ENCODE measurements at regions not wholly inside any gene's neighbourhood (a gene's known extent, or its start where the extent isn't known, plus 50 kb on each side); places are given as distances from the start of the nearest gene placed in this dataset.

GRCh38 chr22:47759909-47760308 is 997.5 kb downstream of the TBC1D22A start:
- TF ChIP-seq, protein P1, sequence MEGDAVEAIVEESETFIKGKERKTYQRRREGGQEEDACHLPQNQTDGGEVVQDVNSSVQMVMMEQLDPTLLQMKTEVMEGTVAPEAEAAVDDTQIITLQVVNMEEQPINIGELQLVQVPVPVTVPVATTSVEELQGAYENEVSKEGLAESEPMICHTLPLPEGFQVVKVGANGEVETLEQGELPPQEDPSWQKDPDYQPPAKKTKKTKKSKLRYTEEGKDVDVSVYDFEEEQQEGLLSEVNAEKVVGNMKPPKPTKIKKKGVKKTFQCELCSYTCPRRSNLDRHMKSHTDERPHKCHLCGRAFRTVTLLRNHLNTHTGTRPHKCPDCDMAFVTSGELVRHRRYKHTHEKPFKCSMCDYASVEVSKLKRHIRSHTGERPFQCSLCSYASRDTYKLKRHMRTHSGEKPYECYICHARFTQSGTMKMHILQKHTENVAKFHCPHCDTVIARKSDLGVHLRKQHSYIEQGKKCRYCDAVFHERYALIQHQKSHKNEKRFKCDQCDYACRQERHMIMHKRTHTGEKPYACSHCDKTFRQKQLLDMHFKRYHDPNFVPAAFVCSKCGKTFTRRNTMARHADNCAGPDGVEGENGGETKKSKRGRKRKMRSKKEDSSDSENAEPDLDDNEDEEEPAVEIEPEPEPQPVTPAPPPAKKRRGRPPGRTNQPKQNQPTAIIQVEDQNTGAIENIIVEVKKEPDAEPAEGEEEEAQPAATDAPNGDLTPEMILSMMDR (IDR thresholded peaks at IDR 0.05): no peak
- TF ChIP-seq POLR2A (IDR thresholded peaks at IDR 0.05) (no peak), POLR2AphosphoS5 (IDR thresholded peaks at IDR 0.05) (no peak), EP300 (IDR thresholded peaks at IDR 0.05) (no peak)
